SK-N-SH treated with all-trans-retinoic acid at 6 μM for 48 hours (cell line): ENCODE measurements at regions not wholly inside any gene's neighbourhood (a gene's known extent, or its start where the extent isn't known, plus 50 kb on each side); places are given as distances from the start of the nearest gene placed in this dataset.
"Not testable (repeated sequence)": the region's sequence is repeated elsewhere in the genome, so short reads cannot be mapped to it uniquely, and the experiment has no call there.

ENCODE experiments used
- ATAC-seq: fragments of 200-7000 bp; cut with Tn5 transposase; 3 replicates; pipeline ENCODE4 v1.9.1; 2020; ENCODE audit warnings: mild to moderate bottlenecking, moderate library complexity
- ARNTL ChIP-seq: fragments of 450-650 bp; formaldehyde crosslinking; IDR thresholded peaks from 2 replicates; pipeline ENCODE4 v1.5.0; 2020; ENCODE audit warnings: low read depth, mild to moderate bottlenecking, moderate library complexity, borderline replicate concordance
- BACH2 ChIP-seq: fragments of 250-450 bp; sonication (Bioruptor Pico); IDR thresholded peaks from 2 replicates; pipeline ENCODE4 v1.9.0; 2021; ENCODE audit warnings: mild to moderate bottlenecking, borderline replicate concordance
- CSDC2 ChIP-seq: fragments of 250-450 bp; sonication (Bioruptor Pico); IDR thresholded peaks from 2 replicates; pipeline ENCODE4 v1.5.0; 2020; ENCODE audit warnings: mild to moderate bottlenecking, moderate library complexity
- CSRNP3 ChIP-seq: fragments of 250-450 bp; sonication (Bioruptor Pico); IDR thresholded peaks from 2 replicates; pipeline ENCODE4 v1.5.1; 2021; ENCODE audit warnings: mild to moderate bottlenecking, moderate library complexity
- ESRRG ChIP-seq: fragments of 250-450 bp; sonication (Bioruptor Pico); IDR thresholded peaks from 2 replicates; pipeline ENCODE4 v1.6.1; 2021; ENCODE audit warnings: mild to moderate bottlenecking
- GLIS3 ChIP-seq: fragments of 250-450 bp; sonication (Bioruptor Pico); IDR thresholded peaks from 2 replicates; pipeline ENCODE4 v1.5.0; 2020; ENCODE audit warnings: mild to moderate bottlenecking, moderate library complexity
- ISL1 ChIP-seq: fragments of 250-450 bp; sonication (Bioruptor Pico); IDR thresholded peaks from 2 replicates; pipeline ENCODE4 v2.1.2; 2022; ENCODE audit warnings: mild to moderate bottlenecking, moderate library complexity
- OSR1 ChIP-seq: fragments of 250-450 bp; sonication (Bioruptor Pico); IDR thresholded peaks from 2 replicates; pipeline ENCODE4 v1.8.0; 2022; ENCODE audit warnings: moderate library complexity, mild to moderate bottlenecking, inconsistent platforms
- PATZ1 ChIP-seq: fragments of 250-450 bp; sonication (Bioruptor Pico); IDR thresholded peaks from 2 replicates; pipeline ENCODE4 v1.8.0; 2020; ENCODE audit warnings: mild to moderate bottlenecking, moderate library complexity, borderline replicate concordance
- POU6F1 ChIP-seq: fragments of 250-450 bp; sonication (Bioruptor Pico); IDR thresholded peaks from 2 replicates; pipeline ENCODE4 v1.8.0; 2021; ENCODE audit warnings: low read depth, mild to moderate bottlenecking, moderate library complexity, borderline replicate concordance
- PPARA ChIP-seq: fragments of 250-450 bp; sonication (Bioruptor Pico); IDR thresholded peaks from 2 replicates; pipeline ENCODE4 v1.5.0; 2020; ENCODE audit warnings: mild to moderate bottlenecking, borderline replicate concordance
- RARB ChIP-seq: fragments of 250-450 bp; sonication (Bioruptor Pico); IDR thresholded peaks from 2 replicates; pipeline ENCODE4 v1.8.0; 2021; ENCODE audit warnings: mild to moderate bottlenecking, moderate library complexity
- SNAI2 ChIP-seq: fragments of 250-450 bp; sonication (Bioruptor Pico); IDR thresholded peaks from 2 replicates; pipeline ENCODE4 v1.5.0; 2020; ENCODE audit warnings: mild to moderate bottlenecking, moderate library complexity
- TCF4 ChIP-seq: fragments of 250-450 bp; sonication (Bioruptor Pico); IDR thresholded peaks from 2 replicates; pipeline ENCODE4 v1.8.0; 2021; ENCODE audit warnings: mild to moderate bottlenecking, moderate library complexity, borderline replicate concordance
- TOX ChIP-seq: fragments of 250-450 bp; sonication (Bioruptor Pico); IDR thresholded peaks from 2 replicates; pipeline ENCODE4 v1.8.0; 2021; ENCODE audit warnings: mild to moderate bottlenecking, moderate library complexity, borderline replicate concordance
- ZC3H10 ChIP-seq: fragments of 250-450 bp; sonication (Bioruptor Pico); IDR thresholded peaks from 2 replicates; pipeline ENCODE4 v1.5.1; 2021; ENCODE audit warnings: mild to moderate bottlenecking, moderate library complexity
- ZFP3 ChIP-seq: fragments of 250-450 bp; sonication (Bioruptor Pico); IDR thresholded peaks from 2 replicates; pipeline ENCODE4 v1.5.0; 2020; ENCODE audit warnings: mild to moderate bottlenecking, moderate library complexity
- ZFP30 ChIP-seq: fragments of 450-650 bp; formaldehyde crosslinking; IDR thresholded peaks from 2 replicates; pipeline ENCODE4 v1.5.0; 2022; ENCODE audit warnings: mild to moderate bottlenecking, moderate library complexity
- ZNF565 ChIP-seq: fragments of 450-650 bp; formaldehyde crosslinking; conservative IDR thresholded peaks from 2 replicates; pipeline ENCODE4 v1.5.0; 2020; ENCODE audit warnings: low read depth, mild to moderate bottlenecking, moderate library complexity
- ZNF70 ChIP-seq: fragments of 450-650 bp; formaldehyde crosslinking; IDR thresholded peaks from 2 replicates; pipeline ENCODE4 v1.5.0; 2020; ENCODE audit warnings: mild to moderate bottlenecking, moderate library complexity
- ZNF8 ChIP-seq: fragments of 450-650 bp; formaldehyde crosslinking; IDR thresholded peaks from 2 replicates; pipeline ENCODE4 v1.5.0; 2020; ENCODE audit warnings: mild to moderate bottlenecking, moderate library complexity
- TF ChIP-seq, protein P1 (sequence below): fragments of 250-450 bp; sonication (Bioruptor Pico); IDR thresholded peaks from 2 replicates; pipeline ENCODE4 v1.5.1; 2020; ENCODE audit warnings: low read depth, mild to moderate bottlenecking, moderate library complexity

GRCh38 chr1:55437692-55438091 is 222.5 kb upstream of the USP24 start:
- no peak for ATAC-seq
- TF ChIP-seq BACH2 (CRISPR knock-in tag) (no peak), ZNF8 (CRISPR knock-in tag) (no peak), ZNF565 (CRISPR knock-in tag) (no peak), CSDC2 (CRISPR knock-in tag) (no peak)
- TF ChIP-seq, all 23 proteins: peak for 0

DNA sequence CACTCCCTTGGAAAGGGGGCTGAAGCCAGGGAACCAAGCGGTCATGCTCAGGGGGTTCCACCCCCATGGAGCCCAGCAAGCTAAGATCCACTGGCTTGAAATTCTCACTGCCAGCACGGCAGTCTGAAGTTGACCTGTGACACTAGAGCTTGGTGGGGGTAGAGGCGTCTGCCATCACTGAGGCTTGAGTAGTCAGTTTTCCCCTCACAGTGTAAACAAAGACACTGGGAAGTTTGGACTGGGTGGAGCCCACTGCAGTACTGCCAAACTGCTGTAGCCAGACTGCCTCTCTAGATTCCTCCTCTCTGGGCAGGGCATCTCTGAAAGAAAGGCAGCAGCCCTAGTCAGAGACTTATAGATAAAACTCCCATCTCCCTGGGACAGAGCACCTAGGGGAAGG is 215.6 kb upstream of the USP24 start:
- ATAC-seq = not testable (repeated sequence)

DNA sequence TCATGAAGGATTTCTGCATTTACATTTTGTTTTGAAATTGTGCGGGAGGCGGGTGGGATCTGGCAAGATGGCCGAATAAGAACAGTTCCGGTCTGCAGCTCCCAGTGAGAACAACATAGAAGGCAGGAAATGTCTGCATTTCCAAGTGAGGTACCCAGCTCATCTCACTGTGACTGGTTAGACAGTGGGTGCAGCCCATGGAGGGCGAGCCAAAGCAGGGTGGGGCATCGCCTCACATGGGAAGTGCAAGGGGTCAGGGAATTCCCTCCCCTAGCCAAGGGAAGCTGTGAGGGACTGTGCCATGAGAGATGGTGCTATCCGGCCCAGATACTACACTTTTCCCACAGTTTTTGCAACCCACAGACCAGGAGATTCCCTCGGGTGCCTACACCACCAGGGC is 215.0 kb upstream of the USP24 start:
- not testable (repeated sequence) for ATAC-seq

GRCh38 chr1:55428944-55429931 is 214.1 kb upstream of the USP24 start:
- TF ChIP-seq GLIS3 (CRISPR knock-in tag) (no peak), ZFP30 (CRISPR knock-in tag) (no peak), RARB (0 out of 2 replicates have a peak, but pooled peaks have one; percentile 49), TCF4 (CRISPR knock-in tag) (0 out of 2 replicates have a peak, but pooled peaks have one; percentile 10), OSR1 (CRISPR knock-in tag) (peak; percentile 68; the same call in 1 of the 2 replicates), ZNF8 (CRISPR knock-in tag) (no peak), PPARA (CRISPR knock-in tag) (no peak), ESRRG (no peak), ARNTL (CRISPR knock-in tag) (no peak), ZFP3 (CRISPR knock-in tag) (no peak), POU6F1 (no peak), TOX (CRISPR knock-in tag) (peak; percentile 89; the same call in 1 of the 2 replicates), ZC3H10 (peak; percentile 83), ISL1 (CRISPR knock-in tag) (peak; percentile 86), PATZ1 (CRISPR knock-in tag) (peak; percentile 53; the same call in 1 of the 2 replicates), ZNF565 (CRISPR knock-in tag) (no peak), ZNF70 (CRISPR knock-in tag) (no peak), CSRNP3 (CRISPR knock-in tag) (no peak)
- TF ChIP-seq, protein P1, sequence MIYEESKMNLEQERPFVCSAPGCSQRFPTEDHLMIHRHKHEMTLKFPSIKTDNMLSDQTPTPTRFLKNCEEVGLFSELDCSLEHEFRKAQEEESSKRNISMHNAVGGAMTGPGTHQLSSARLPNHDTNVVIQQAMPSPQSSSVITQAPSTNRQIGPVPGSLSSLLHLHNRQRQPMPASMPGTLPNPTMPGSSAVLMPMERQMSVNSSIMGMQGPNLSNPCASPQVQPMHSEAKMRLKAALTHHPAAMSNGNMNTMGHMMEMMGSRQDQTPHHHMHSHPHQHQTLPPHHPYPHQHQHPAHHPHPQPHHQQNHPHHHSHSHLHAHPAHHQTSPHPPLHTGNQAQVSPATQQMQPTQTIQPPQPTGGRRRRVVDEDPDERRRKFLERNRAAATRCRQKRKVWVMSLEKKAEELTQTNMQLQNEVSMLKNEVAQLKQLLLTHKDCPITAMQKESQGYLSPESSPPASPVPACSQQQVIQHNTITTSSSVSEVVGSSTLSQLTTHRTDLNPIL = peak; percentile 81; the same call in 1 of the 2 replicates
- ATAC-seq = peak; percentile 94

DNA sequence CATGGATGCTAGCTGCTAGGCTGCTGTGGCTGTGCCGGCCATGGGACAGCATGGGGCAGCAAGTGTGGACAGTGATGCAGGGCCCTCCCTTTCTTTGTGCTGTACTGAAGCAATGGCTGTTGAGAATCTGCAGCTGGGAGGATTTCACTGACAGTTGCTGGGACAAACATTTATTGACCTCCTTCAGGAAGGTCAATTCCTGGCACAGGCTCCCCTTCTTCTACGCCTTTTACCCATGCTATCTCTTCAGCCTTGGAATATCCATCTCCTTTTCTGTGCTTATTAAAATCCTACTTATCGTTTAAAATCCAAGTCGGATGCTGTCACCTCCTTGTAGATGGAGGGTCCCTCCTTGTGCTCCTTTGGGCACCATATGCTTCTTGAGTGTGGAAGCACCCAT is 213.1 kb upstream of the USP24 start:
- no peak for ATAC-seq
- no peak for TF ChIP-seq ZFP3 (CRISPR knock-in tag)
- TF ChIP-seq ZNF565 (CRISPR knock-in tag) = no peak
- no peak for TF ChIP-seq SNAI2 (CRISPR knock-in tag)
- no peak for TF ChIP-seq ZNF70 (CRISPR knock-in tag)
- TF ChIP-seq CSRNP3 (CRISPR knock-in tag) = no peak
- no peak for TF ChIP-seq TCF4 (CRISPR knock-in tag)
- no peak for TF ChIP-seq CSDC2 (CRISPR knock-in tag)
- TF ChIP-seq ISL1 (CRISPR knock-in tag) = no peak
- no peak for TF ChIP-seq RARB
- no peak for TF ChIP-seq ZFP30 (CRISPR knock-in tag)
- no peak for TF ChIP-seq PATZ1 (CRISPR knock-in tag)
- TF ChIP-seq PPARA (CRISPR knock-in tag) = no peak
- TF ChIP-seq TOX (CRISPR knock-in tag) = no peak
- TF ChIP-seq, all 23 proteins: peak for 0
